PC-9 (cell line): ENCODE measurements at regions not wholly inside any gene's neighbourhood (a gene's known extent, or its start where the extent isn't known, plus 50 kb on each side); places are given as distances from the start of the nearest gene placed in this dataset.

Experiments
- EZH2 ChIP-seq: fragments of 200-600 bp; sonication (generic); IDR thresholded peaks from 2 replicates; pipeline ENCODE4 v1.8.0; 2017; ENCODE audit warnings: antibody characterized with exemption, low read depth
- TF ChIP-seq, protein P1 (sequence below): fragments of 200-600 bp; sonication (generic); conservative IDR thresholded peaks from 2 replicates; pipeline ENCODE4 v1.6.1; 2017; ENCODE audit warnings: mixed run types, antibody characterized with exemption, mild to moderate bottlenecking, moderate library complexity

DNA sequence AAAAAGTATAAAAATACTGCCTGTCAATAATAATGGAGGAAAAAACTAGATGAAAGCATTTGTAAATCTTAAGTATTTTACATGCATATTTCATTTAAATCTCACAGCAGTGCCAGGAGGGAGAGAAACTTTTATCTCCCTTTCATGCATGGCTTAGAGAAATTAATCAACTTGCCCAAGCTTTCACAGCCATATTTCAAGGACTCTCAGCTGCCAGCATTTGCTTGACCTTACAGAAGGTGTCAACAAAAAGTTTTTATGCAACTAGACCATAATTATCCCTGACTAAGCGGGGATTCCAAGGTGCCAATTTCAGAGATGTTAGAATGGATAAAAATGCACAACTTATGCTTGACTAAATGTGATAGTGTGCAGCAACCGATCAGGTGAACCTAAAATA lies 125.4 kb downstream of the ZFAND4 start:
- TF ChIP-seq, protein P1, sequence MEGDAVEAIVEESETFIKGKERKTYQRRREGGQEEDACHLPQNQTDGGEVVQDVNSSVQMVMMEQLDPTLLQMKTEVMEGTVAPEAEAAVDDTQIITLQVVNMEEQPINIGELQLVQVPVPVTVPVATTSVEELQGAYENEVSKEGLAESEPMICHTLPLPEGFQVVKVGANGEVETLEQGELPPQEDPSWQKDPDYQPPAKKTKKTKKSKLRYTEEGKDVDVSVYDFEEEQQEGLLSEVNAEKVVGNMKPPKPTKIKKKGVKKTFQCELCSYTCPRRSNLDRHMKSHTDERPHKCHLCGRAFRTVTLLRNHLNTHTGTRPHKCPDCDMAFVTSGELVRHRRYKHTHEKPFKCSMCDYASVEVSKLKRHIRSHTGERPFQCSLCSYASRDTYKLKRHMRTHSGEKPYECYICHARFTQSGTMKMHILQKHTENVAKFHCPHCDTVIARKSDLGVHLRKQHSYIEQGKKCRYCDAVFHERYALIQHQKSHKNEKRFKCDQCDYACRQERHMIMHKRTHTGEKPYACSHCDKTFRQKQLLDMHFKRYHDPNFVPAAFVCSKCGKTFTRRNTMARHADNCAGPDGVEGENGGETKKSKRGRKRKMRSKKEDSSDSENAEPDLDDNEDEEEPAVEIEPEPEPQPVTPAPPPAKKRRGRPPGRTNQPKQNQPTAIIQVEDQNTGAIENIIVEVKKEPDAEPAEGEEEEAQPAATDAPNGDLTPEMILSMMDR, result no peak
- TF ChIP-seq EZH2, result no peak
